GM21515 (cell line): ENCODE measurements at regions not wholly inside any gene's neighbourhood (a gene's known extent, or its start where the extent isn't known, plus 50 kb on each side); places are given as distances from the start of the nearest gene placed in this dataset.

Experiments used
- ATAC-seq: cut with Tn5 transposase; IDR thresholded peaks from one replicate; pipeline ENCODE4 v1.9.1; 2021; ENCODE audit not compliant: unreplicated experiment

GRCh38 chr3:79844176-79844575, 76.4 kb upstream of the ROBO1 start:
- no peak for ATAC-seq

DNA sequence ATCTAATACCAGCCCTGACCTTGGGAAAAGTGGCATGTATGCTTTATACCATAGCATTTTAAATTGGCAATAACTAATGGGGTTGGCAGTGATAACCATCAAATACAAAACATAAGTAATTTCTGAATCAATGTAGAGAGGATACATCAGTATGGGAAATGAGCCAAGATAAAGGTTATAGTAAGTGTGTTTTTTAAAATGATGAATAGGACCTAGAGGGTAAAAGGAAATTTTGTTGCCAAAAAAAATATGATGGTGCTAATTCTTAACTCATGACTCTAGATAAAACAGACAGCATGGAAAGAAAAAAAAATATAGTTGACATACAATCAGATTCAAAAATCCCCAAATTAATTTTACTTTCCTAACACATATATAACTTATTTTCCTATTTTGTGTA, 75.4 kb upstream of the ROBO1 start:
- ATAC-seq: no peak

DNA sequence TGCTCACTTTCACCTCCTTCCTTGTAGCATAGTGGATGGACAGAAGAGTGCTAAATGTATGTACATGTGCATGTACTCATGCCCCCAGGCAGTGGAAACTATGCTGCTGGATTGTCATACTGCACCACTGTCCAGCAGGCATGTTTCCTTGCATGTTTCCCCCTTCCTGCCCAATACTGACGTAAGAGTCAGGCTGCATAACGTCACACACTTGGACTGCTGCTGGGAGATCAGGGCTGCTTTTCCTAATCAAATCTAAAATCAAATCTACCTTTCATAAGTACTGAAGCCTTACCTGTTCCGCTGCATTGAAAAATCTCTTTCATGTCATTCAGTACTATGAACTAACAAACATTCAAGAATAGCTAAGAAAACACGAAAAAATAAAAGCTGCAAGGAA, 67.9 kb upstream of the ROBO1 start:
- ATAC-seq: no peak

GRCh38 chr3:79824166-79824565, 56.4 kb upstream of the ROBO1 start:
- ATAC-seq: no peak

DNA sequence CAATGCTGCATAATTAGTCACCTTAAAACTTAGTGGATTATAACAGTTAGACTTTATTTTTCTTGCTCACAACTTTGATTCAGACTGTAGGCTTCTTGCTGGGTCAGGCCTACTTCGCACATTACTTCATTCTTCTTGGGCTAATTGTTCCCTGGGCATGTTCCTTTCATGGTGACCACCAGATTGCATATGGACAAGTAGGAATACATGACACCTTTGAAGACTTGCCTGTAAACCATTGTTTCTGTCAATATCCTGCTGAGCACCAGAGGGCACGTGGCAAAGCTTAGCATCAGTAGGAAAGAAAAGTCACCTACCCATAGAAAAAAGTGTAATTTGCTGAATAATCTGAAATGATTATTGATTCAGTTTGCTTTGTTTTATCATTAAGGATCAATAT, 54.3 kb upstream of the ROBO1 start:
- ATAC-seq: no peak

DNA sequence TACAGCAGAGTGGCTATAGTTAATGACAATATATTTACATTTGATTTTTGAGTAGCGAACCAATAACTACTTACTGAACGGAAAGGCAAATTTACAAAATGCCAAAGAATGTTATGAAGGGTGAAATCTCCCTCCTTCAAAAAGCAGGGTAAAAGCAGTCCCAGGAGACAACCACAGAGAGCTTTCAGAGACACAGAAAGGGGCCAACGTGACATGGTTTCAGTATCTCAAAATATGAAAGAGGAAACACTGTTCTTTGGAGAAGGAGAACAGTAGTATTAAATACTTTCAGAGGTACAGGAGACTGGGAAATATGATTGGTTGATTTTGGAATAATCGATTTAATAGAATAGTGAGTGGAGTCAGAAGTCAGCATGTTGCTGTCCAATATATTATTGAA, 52.3 kb upstream of the ROBO1 start:
- ATAC-seq: no peak

GRCh38 chr3:79818015-79818414, 50.2 kb upstream of the ROBO1 start:
- ATAC-seq: no peak
